GM03348 (cell line): ENCODE measurements at regions not wholly inside any gene's neighbourhood (a gene's known extent, or its start where the extent isn't known, plus 50 kb on each side); places are given as distances from the start of the nearest gene placed in this dataset.

Experiments used
- DNase-seq: peaks from one replicate; pipeline ENCODE4 v3.0.0; 2012; ENCODE audit warnings: low spot score

GRCh38 chr12:58139894-58140293 is 198.5 kb downstream of the ATP23 start:
- no peak for DNase-seq

- no peak for DNase-seq
Observed at GRCh38 chr12:58140395-58140794, 199.0 kb downstream of the ATP23 start.

DNA sequence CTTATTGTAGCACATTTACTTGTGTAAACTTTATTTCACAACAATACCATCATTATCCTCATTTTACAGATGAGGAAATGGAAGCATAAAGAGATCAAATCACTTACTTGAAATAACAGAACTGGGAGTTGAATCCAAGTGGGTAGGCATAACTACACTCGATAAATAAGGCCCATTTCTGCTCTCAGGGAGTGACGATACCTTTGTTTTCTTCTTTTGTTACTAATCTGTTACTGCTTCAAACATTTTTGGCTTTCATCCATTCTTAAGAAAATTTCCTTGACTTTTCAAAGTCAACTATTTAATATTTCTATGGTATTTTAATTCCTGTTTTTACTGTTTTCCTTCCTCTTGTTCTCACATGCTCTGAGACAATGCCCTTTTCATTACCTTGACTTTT is 201.6 kb downstream of the ATP23 start:
- no peak for DNase-seq

DNA sequence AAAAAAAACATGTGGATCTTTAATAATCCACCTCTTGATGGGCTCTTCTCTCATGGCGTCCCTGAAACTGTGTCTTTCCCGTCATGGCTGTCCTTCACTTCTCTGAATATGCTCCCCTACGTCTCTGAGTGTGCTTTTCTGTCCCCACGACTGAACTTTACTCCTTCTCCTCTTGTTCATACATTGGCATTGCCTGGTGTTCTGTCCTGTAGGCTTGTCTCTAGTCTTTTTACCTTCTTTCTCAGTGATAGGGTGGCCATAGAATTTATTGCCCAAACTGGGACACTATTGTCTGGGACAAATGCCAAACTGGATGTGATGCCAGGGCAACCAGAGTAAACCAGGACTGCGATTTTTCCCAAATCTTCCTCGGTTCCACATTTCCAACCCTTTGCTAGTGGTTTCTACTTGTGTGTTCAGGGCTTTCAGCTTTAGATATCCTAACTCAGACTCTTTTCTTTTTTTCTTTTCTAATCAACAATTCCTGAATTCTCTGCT is 202.2 kb downstream of the ATP23 start:
- no peak for DNase-seq

DNA sequence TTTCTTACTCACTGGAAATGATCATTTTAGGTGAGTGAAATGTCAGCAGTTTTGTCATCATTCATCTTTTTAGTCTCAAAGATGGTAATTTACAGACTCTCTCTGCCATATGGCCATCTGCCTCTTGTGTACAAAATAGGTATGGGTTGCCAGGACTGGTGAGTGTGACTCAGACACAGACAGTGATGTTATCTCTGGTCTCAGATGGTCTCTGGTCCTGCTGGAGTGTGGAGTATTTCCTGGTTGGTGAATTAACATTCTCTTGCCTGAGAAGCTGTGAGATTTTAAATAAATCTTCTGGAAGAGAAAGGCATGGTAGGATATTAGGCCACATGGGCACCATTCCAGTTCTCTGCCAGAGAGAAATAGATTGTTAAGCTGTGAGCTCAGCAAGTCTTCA is 207.0 kb downstream of the ATP23 start:
- DNase-seq = peak; percentile 5

DNA sequence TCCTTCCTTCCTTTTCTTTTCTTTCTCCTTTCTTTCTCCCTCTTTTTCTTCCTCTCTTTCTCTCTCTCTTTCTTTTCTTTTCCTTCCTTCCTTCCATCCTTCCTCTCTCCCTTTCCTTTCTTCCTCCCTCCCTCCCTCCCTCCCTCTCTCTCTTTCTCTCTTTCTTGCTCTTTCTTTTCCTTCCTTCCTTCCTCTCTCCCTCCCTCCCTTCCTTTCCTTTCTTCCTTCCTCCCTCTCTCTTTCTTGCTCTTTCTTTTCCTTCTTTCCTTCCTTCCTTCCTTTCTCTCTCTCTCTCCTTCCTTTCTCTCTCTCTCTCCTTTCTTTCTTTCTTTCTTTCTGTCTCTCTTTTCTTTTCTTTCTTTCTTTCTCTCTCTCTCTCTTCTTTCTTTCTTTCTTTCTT is 207.6 kb downstream of the ATP23 start:
- DNase-seq = no peak

DNA sequence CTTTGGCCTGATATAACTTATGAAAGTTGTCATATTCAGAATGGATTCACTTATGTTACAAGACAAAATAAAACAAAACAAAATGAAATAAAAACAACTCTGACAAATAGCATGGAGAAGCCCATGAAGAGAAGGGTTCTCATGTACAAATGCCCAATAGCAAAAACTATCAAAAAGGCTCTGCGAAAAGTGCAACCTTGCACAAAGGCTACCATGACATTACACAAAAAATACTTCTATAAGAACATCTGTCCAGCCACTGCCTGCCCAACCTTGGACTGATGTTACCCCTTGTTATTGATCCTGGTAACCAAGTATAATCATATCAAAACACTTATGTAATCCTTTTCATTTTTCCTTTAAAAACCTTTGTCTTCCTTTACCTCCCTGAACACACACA is 213.0 kb downstream of the ATP23 start:
- DNase-seq = no peak

DNA sequence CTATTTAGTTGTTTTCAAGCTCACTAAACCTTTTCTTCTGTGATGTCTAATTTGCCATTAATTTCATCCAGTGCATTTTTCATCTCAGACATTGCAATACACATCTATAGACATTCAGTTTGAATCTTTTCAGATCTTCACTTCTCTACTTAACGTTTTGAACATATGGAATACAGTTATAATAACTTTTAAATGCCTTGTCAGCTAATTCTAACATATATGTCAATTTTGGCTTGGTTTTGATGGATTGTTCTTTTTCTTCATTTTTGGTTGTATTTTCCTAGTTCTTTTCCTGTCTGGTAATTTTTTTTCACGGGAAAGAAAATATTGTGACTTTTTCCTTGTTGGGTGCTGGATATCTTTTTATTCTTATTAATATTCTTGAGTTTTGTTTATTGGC is 215.3 kb downstream of the ATP23 start:
- no peak for DNase-seq

GRCh38 chr12:58159941-58160340 is 218.6 kb downstream of the ATP23 start:
- no peak for DNase-seq

DNA sequence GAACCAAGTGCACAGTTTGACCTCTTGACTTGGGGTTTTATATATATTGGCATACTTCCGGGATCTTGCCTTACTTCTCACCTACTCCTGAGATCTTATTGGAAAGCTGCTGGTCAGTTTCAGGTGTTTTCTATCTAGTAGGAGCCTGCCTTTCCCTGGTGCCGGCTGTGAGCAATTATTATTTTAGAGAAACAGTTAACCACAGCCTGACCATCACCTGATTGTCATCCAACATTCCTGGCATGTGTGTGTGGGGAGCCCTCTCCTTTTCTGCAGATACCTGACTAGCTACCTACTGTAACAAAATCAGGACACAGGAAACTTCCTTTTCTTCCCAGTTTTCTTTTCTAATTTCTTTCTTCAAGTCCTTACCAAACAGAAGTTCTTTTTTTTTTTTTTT is 220.4 kb downstream of the ATP23 start:
- no peak for DNase-seq

- no peak for DNase-seq
Observed at GRCh38 chr12:58163021-58163420, 221.7 kb downstream of the ATP23 start.

DNA sequence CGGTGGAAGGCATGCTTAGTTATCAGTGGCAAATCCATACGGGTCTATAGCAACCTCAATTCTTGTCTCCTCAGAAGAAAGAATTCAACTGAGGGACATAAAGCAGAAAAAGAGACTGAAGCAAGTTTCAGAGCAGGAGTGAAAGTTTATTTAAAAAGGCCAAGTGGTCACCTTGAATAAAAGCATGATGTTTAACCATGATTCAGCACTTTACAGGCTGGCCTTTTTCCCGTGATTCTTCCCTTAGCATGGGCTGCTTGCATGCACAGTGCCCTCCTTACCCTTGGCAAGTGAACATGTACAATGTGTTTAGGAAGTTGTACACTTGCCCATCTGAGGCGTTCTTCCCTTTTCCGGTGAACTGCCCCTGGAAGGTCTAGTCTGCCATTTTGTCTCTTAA is 225.3 kb downstream of the ATP23 start:
- no peak for DNase-seq

DNA sequence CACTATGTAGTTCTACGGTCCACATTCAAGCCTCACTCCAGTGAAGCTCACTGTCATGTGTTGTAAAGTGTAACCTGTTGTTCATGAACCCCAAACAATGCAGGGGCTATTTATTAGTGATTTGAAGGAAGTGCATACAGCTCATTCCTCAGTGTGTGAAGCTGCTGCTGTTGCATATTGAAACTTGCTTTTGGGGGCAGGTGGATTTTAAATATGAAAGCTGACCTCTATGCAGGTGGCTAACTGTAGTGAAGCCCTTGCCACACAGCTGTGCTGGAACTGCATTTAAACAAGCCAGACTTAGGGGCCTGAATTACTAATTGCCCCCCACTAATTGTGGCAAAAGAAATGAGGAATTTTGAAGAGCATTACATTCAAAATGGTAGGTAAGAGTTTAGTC is 226.3 kb downstream of the ATP23 start:
- no peak for DNase-seq

- no peak for DNase-seq
Observed at GRCh38 chr12:58169826-58170225, 228.5 kb downstream of the ATP23 start.

DNA sequence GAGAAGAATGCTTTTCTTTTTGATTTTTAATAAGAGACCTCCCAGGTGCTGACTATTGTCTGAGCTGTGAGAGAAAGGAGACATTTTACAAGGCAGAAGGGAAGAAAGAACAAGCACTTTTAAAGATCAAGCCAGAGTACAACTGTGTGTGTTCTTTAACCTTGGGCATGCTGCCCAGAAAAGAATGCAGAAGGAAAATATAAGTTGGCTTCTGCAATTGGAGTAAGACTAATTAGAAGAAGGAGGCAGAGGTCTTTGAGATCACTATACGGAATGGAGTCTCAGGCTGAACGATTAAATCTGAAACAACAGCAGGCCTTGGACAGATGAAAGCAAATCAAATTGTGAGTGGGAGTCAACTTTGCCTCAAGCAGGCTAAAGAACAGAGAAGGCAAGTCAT is 230.5 kb downstream of the ATP23 start:
- DNase-seq = no peak

DNA sequence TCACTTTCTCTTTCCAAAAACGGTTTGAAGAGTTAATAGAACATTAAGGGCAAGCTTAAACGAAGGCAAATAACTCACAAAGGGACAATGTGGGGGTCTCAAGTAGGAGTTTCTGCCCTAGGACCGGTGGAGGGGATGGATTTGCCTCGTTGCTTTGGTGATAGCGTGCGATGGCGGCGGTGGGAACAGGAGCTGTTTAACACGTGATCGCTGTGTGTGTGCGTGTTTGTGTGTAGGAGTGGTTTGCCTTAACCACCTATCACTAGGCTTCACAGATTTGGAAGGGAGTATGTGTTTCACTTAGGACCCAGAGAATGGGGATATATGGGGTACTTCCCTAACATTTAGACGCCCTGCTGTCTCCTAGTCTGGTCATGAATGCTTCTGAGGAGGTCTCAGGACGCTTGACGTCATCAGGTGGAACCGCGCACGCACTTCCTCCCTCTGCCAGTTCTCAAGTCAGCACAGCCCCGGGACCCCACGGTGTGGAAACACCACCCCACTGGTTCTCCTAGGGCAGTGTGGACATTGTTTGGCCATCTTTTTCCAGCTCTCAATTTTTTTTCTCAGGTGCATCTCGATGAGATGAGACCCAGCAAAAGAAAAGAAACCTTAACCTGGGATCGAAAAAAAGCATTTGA is 231.2 kb downstream of the ATP23 start:
- no peak for DNase-seq

DNA sequence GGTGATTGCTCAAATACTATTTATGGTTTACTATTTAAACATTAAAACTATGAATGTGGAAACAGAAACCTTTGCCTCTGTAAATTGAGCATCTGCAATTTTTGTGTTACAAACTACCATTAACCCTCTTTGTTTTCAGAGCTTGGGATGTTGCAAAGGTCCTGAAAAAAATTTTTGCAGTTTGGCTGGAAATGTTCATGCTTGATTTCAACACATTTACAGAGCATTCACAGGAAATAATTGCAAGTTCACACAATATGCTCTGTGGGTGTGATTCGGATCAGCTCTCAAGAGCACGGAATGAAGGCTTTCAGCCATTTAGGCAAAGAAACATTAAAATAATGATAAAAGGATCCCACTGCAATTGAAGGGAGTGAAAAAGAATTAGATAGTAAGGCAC is 232.9 kb downstream of the ATP23 start:
- DNase-seq = no peak

DNA sequence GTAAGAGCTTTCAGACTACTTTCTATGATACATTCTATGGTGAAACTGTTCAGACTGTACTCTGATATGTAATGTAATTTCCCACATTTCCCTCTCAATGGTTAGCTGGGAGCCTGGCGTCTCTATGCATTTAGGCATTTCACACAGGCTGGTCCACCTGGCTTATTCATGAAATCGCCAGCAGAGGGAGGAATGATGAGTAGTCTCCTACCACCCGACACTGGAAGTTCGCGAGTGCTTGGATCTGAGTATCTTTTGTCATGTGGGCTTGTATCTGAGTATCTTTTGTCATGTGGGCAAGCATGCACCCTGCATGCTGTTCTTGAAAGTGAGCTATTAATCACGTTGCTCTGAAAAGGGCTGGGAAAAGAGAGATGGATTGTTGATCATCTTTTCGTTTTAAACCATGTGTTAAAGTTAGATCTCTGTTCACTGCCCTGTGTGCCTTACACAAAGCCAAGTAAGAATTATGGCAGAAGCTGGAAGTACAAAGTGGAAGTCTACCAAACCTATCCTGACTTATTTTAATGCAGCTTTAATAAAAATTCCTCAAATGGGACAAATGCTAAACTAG is 235.0 kb downstream of the ATP23 start:
- DNase-seq = peak; percentile 49

DNA sequence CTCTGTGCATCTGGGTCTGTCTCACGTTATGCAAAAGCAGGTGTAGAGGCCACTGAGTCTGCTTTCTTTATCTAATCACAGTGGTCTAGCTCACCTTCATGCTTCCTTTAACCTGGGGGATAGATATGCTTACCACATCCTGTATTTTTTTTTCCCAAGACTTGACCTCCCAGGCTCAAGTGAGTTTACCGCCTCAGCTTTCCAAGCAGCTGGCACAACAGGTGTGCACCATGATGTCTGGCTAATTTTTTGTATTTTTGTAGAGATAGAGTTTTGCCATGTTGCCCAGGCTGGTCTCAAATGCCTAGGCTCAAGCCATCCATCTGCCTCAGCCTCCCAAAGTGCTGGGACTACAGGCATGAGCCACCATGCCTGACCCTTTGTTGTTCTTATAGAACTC is 236.0 kb downstream of the ATP23 start:
- DNase-seq = no peak

DNA sequence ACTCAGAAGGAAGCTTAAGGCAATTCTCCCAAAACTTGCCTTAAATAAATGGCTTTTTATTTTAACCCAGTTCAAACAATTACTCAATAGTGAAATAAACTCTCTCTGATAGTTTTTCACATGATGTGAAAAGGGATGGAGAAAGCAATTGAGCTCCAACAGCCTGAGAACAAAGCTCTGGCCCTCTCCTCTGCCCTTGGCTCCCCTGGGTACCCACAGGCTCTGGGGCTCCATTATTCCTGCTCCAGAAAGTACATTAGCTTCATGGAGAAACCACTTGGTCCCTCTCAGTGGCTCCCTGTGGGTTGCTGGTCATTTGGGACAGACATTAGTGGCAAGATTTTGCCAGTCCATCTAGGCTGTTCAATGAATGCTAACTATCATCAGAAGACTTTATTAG is 242.8 kb downstream of the ATP23 start:
- no peak for DNase-seq

- no peak for DNase-seq
Observed at GRCh38 chr12:58186401-58186800, 245.0 kb downstream of the ATP23 start.

- DNase-seq = no peak
Observed at GRCh38 chr12:58186914-58187313, 245.5 kb downstream of the ATP23 start.

DNA sequence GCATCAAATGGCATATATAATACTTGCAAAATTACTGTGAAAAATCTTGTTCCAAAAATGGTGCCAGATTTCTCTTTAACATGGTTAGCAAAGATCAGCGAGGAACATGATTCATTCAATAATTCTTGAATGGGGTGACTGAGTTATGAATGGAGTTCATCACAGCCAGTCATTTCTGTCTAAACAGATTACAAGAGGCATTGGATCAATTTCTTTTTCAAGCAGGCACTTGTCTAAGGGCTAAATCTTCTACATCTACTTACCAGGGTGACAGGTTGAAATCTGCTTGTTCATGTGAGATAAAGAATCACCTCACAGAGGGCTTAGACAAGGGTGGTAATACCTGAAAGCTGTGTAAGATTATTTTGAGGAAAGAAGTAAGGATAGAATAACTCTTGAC is 247.7 kb downstream of the ATP23 start:
- DNase-seq = no peak

- no peak for DNase-seq
Observed at GRCh38 chr12:58189893-58190292, 248.5 kb downstream of the ATP23 start.
